GM12878 (cell line): ENCODE measurements at regions not wholly inside any gene's neighbourhood (a gene's known extent, or its start where the extent isn't known, plus 50 kb on each side); places are given as distances from the start of the nearest gene placed in this dataset.

Source experiments
- BMI1 ChIP-seq: fragments of 450-650 bp; IDR thresholded peaks from 2 replicates; pipeline ENCODE4 v1.6.1; 2016; ENCODE audit warnings: mild to moderate bottlenecking, moderate library complexity, borderline replicate concordance
- DPF2 ChIP-seq: fragments of 450-650 bp; IDR thresholded peaks from 2 replicates; pipeline ENCODE4 v1.6.1; 2017; ENCODE audit warnings: mild to moderate bottlenecking
- KLF5 ChIP-seq: fragments of 450-650 bp; IDR thresholded peaks from 2 replicates; pipeline ENCODE4 v1.6.1; 2014; ENCODE audit warnings: mild to moderate bottlenecking; ENCODE audit not compliant: partially characterized antibody
- MTA3 ChIP-seq: IDR thresholded peaks from 2 replicates; pipeline ENCODE4 v1.6.1; 2012; ENCODE audit warnings: low read length, inconsistent platforms, borderline replicate concordance
- NR2C2 ChIP-seq: IDR thresholded peaks from 2 replicates; pipeline ENCODE4 v1.6.1; 2011; ENCODE audit warnings: borderline replicate concordance, low read depth; ENCODE audit not compliant: control insufficient read depth, insufficient read length
- RB1 ChIP-seq: fragments of 450-650 bp; formaldehyde crosslinking; IDR thresholded peaks from 2 replicates; pipeline ENCODE4 v1.6.1; 2017; ENCODE audit warnings: mild to moderate bottlenecking, borderline replicate concordance
- SMAD1 ChIP-seq: fragments of 450-650 bp; IDR thresholded peaks from 2 replicates; pipeline ENCODE4 v1.6.1; 2018; ENCODE audit warnings: mild to moderate bottlenecking, low read depth; ENCODE audit not compliant: partially characterized antibody
- SP1 ChIP-seq: IDR thresholded peaks from one replicate; pipeline ENCODE4 v1.6.1; 2011; ENCODE audit warnings: low read depth, low read length
- TAF1 ChIP-seq: IDR thresholded peaks from 2 replicates; pipeline ENCODE4 v1.6.1; 2011; ENCODE audit warnings: mild to moderate bottlenecking, low read depth, low read length, borderline replicate concordance
- TCF3 ChIP-seq: IDR thresholded peaks from 2 replicates; pipeline ENCODE4 v1.6.1; 2012; ENCODE audit warnings: low read depth, mild to moderate bottlenecking, low read length, borderline replicate concordance; ENCODE audit not compliant: insufficient read depth
- TF ChIP-seq, protein P1 (sequence below): fragments of 450-650 bp; IDR thresholded peaks from 2 replicates; pipeline ENCODE4 v1.6.1; 2016; ENCODE audit warnings: mild to moderate bottlenecking, moderate library complexity, borderline replicate concordance
- TF ChIP-seq, protein P2 (sequence below): fragments of 150-350 bp; IDR thresholded peaks from 2 replicates; pipeline ENCODE4 v1.6.1; 2016; ENCODE audit warnings: low read depth, low read length

- TF ChIP-seq DPF2 (no peak), TCF3 (no peak), RB1 (no peak), KLF5 (no peak), SMAD1 (no peak), BMI1 (no peak), NR2C2 (no peak), TAF1 (no peak), SP1 (no peak), MTA3 (no peak)
- TF ChIP-seq, protein P1, sequence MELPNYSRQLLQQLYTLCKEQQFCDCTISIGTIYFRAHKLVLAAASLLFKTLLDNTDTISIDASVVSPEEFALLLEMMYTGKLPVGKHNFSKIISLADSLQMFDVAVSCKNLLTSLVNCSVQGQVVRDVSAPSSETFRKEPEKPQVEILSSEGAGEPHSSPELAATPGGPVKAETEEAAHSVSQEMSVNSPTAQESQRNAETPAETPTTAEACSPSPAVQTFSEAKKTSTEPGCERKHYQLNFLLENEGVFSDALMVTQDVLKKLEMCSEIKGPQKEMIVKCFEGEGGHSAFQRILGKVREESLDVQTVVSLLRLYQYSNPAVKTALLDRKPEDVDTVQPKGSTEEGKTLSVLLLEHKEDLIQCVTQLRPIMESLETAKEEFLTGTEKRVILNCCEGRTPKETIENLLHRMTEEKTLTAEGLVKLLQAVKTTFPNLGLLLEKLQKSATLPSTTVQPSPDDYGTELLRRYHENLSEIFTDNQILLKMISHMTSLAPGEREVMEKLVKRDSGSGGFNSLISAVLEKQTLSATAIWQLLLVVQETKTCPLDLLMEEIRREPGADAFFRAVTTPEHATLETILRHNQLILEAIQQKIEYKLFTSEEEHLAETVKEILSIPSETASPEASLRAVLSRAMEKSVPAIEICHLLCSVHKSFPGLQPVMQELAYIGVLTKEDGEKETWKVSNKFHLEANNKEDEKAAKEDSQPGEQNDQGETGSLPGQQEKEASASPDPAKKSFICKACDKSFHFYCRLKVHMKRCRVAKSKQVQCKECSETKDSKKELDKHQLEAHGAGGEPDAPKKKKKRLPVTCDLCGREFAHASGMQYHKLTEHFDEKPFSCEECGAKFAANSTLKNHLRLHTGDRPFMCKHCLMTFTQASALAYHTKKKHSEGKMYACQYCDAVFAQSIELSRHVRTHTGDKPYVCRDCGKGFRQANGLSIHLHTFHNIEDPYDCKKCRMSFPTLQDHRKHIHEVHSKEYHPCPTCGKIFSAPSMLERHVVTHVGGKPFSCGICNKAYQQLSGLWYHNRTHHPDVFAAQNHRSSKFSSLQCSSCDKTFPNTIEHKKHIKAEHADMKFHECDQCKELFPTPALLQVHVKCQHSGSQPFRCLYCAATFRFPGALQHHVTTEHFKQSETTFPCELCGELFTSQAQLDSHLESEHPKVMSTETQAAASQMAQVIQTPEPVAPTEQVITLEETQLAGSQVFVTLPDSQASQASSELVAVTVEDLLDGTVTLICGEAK: no peak
- TF ChIP-seq, protein P2, sequence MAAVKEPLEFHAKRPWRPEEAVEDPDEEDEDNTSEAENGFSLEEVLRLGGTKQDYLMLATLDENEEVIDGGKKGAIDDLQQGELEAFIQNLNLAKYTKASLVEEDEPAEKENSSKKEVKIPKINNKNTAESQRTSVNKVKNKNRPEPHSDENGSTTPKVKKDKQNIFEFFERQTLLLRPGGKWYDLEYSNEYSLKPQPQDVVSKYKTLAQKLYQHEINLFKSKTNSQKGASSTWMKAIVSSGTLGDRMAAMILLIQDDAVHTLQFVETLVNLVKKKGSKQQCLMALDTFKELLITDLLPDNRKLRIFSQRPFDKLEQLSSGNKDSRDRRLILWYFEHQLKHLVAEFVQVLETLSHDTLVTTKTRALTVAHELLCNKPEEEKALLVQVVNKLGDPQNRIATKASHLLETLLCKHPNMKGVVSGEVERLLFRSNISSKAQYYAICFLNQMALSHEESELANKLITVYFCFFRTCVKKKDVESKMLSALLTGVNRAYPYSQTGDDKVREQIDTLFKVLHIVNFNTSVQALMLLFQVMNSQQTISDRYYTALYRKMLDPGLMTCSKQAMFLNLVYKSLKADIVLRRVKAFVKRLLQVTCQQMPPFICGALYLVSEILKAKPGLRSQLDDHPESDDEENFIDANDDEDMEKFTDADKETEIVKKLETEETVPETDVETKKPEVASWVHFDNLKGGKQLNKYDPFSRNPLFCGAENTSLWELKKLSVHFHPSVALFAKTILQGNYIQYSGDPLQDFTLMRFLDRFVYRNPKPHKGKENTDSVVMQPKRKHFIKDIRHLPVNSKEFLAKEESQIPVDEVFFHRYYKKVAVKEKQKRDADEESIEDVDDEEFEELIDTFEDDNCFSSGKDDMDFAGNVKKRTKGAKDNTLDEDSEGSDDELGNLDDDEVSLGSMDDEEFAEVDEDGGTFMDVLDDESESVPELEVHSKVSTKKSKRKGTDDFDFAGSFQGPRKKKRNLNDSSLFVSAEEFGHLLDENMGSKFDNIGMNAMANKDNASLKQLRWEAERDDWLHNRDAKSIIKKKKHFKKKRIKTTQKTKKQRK: no peak
These were observed 872.4 kb downstream of the BRINP3 start (continued) for GRCh38 chr1:189605226-189605625.
